C4-2B (cell line): ENCODE measurements at regions not wholly inside any gene's neighbourhood (a gene's known extent, or its start where the extent isn't known, plus 50 kb on each side); places are given as distances from the start of the nearest gene placed in this dataset.

Source experiments
- H3K27ac ChIP-seq: fragments of 450-650 bp; 2 replicates; pipeline ENCODE4 v1.5.1; 2017
- CTCF ChIP-seq: fragments of 450-650 bp; conservative IDR thresholded peaks from 2 replicates; pipeline ENCODE4 v1.5.1; 2017; ENCODE audit warnings: mild to moderate bottlenecking
- ZFX ChIP-seq: fragments of 450-650 bp; IDR thresholded peaks from 2 replicates; pipeline ENCODE4 v1.6.1; 2017

- no peak overlapping the region for H3K27ac ChIP-seq
- TF ChIP-seq ZFX (no peak), CTCF (no peak)
These were observed 158.3 kb upstream of the NDUFV2 start for GRCh38 chr18:8943900-8944870.

DNA sequence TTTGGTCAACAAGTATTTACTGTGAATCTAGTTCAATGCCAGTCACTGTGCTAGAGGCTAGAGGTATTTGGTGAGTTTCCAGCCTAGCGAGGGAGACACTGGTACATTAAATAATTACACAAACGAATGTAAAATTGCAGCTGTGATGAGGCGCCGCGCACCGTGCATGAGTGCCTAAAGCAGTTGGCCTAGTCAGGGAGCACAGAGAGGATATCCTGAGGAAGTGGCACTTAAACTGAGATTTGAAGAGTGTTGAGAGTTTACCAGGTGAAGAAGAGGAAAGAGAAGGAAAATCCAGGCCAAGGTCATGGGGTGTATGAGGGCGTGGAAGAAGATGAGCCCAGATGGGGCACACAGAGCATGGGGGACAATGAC lies 157.6 kb upstream of the NDUFV2 start:
- H3K27ac ChIP-seq, result no peak overlapping the region
- no peak for TF ChIP-seq CTCF
- no peak for TF ChIP-seq ZFX

DNA sequence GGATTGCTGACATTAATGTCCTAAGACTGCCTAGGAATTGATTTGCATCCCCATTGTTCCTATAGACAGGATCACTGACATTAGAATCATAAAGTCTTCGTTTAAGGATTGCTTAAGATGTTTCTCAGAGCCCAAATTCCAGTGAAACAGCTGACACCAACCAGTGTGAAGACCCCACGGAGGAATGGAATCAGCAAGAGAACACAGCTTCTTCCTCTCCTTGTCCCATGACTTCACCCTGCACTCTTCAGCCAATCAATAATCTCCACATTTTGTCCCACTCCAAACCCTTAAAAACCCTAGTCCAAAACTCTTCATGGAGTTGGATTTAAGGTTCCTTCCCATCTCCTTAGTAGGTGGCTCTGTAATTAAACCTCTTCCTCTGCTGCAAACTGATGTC lies 157.0 kb upstream of the NDUFV2 start:
- no peak overlapping the region for H3K27ac ChIP-seq

GRCh38 chr18:8946066-8946838 lies 156.2 kb upstream of the NDUFV2 start:
- H3K27ac ChIP-seq, result no peak overlapping the region
- TF ChIP-seq CTCF (no peak), ZFX (no peak)

More for the DNA sequence above, 157.0 kb upstream of the NDUFV2 start:
- no peak for TF ChIP-seq ZFX
- TF ChIP-seq CTCF, result no peak

DNA sequence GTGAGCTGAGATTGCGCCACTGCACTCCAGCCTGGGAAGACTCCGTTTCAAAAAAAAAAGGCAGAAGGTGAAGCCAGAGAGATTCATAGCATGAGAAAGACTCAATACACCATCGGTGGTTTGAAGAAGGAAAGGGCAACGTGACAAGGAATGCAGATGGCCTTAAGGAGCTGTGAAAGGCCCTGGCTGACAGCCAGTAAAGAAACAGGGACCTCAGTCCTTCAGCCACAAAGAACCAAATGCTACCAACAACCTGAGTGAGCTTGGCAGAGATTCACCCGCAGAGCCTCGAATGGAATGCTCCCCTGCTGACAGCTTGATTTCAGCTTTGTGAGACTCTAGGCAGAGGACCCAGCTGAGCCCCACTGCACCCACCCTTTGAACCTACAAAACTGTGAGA lies 154.9 kb upstream of the NDUFV2 start:
- TF ChIP-seq CTCF (no peak), ZFX (no peak)
- H3K27ac ChIP-seq, result no peak overlapping the region

DNA sequence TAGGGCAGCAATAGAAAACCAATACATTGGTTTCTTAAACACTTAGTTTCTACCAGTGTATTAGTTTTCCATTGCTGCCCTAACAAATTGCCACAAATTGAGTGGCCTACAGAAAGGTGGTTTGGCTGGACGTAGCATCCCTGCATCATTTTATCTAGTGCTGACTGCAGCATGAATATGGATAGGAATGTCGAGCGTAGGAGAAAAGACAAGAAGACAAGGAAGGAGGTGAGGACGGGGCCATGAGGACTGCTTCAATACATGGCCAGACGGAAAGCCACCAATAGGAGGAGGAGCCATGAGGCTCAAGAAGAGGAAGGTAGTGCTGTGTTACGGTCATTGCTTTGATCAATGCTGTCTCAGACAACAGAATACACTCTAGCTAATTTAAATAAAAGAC lies 154.5 kb upstream of the NDUFV2 start:
- no peak overlapping the region for H3K27ac ChIP-seq
- no peak for TF ChIP-seq CTCF
- TF ChIP-seq ZFX, result no peak
